K562 (cell line): ENCODE measurements at regions not wholly inside any gene's neighbourhood (a gene's known extent, or its start where the extent isn't known, plus 50 kb on each side); places are given as distances from the start of the nearest gene placed in this dataset.
A peak's percentile ranks its signal among the peaks of the same experiment; 100 is the strongest.

Experiments used
- ARID3A ChIP-seq: IDR thresholded peaks from 2 replicates; pipeline ENCODE4 v1.6.1; 2012; ENCODE audit warnings: low read depth, low read length, improper control_type of control experiment, borderline replicate concordance
- BACH1 ChIP-seq: fragments of 200-800 bp; sonication (Bioruptor generic); IDR thresholded peaks from 2 replicates; pipeline ENCODE4 v1.6.1; 2016; ENCODE audit warnings: missing genetic modification characterization, missing compliant biosample characterization
- CREB5 ChIP-seq: fragments of 250-450 bp; sonication (Bioruptor Pico); IDR thresholded peaks from 2 replicates; pipeline ENCODE4 v1.5.0; 2020; ENCODE audit warnings: mild to moderate bottlenecking
- FOXM1 ChIP-seq, 2 experiments: fragments of 450-650 bp in 1 of 2; sonication (generic) in 1 of 2; formaldehyde crosslinking in 1 of 2; IDR thresholded peaks; 2 replicates each; pipeline versions ENCODE4 v1.6.1 to v1.9.0; 2017 to 2022; ENCODE audit warnings: low read depth in 2 of 2, mild to moderate bottlenecking in 2 of 2, missing genetic modification reagents in 1 of 2, moderate library complexity in 1 of 2
- GATAD2B ChIP-seq: fragments of 450-650 bp; IDR thresholded peaks from 2 replicates; pipeline ENCODE4 v1.6.1; 2017; ENCODE audit warnings: mild to moderate bottlenecking, borderline replicate concordance
- HDAC2 ChIP-seq: fragments of 450-650 bp; IDR thresholded peaks from 2 replicates; pipeline ENCODE4 v1.6.1; 2016; ENCODE audit warnings: mild to moderate bottlenecking
- HDAC3 ChIP-seq: fragments of 450-650 bp; IDR thresholded peaks from 2 replicates; pipeline ENCODE4 v1.6.1; 2018; ENCODE audit warnings: borderline replicate concordance, mild to moderate bottlenecking, moderate library complexity; ENCODE audit not compliant: partially characterized antibody
- HDAC6 ChIP-seq: IDR thresholded peaks from 2 replicates; pipeline ENCODE4 v1.6.1; 2012; ENCODE audit warnings: low read depth, mild to moderate bottlenecking, control low read depth, inconsistent platforms, low read length, moderate library complexity
- HNRNPK ChIP-seq: fragments of 200-400 bp; formaldehyde crosslinking; IDR thresholded peaks from one replicate; pipeline ENCODE4 v1.6.1; 2018; ENCODE audit warnings: mild to moderate bottlenecking, low read depth, low read length; ENCODE audit not compliant: poor library complexity, severe bottlenecking
- KLF6 ChIP-seq: fragments of 250-450 bp; sonication (Bioruptor Pico); IDR thresholded peaks from 2 replicates; pipeline ENCODE4 v1.4.0; 2020; ENCODE audit warnings: mild to moderate bottlenecking, moderate library complexity, borderline replicate concordance
- MCM7 ChIP-seq, 2 experiments: fragments of 450-650 bp; IDR thresholded peaks; 2 replicates each; pipeline ENCODE4 v1.6.1; 2016 to 2018
- NELFE ChIP-seq: IDR thresholded peaks from 2 replicates; pipeline ENCODE4 v1.6.1; 2011; ENCODE audit warnings: mild to moderate bottlenecking; ENCODE audit not compliant: insufficient read depth, insufficient read length
- OTX1 ChIP-seq: fragments of 450-650 bp; formaldehyde crosslinking; IDR thresholded peaks from 2 replicates; pipeline ENCODE4 v1.4.0; 2022; ENCODE audit warnings: mild to moderate bottlenecking
- TBP ChIP-seq: optimal IDR thresholded peaks from 2 replicates; pipeline ENCODE3; 2011; ENCODE audit warnings: low read depth, low read length, improper control_type of control experiment
- TRIM28 ChIP-seq: fragments of 450-650 bp; IDR thresholded peaks from 2 replicates; pipeline ENCODE4 v1.6.1; 2017
- ZBED1 ChIP-seq: IDR thresholded peaks from 2 replicates; pipeline ENCODE4 v1.6.1; 2014
- ZBTB7A ChIP-seq: IDR thresholded peaks from 2 replicates; pipeline ENCODE4 v1.6.1; 2011; ENCODE audit warnings: low read depth, mild to moderate bottlenecking, low read length, moderate library complexity, borderline replicate concordance; ENCODE audit not compliant: control insufficient read depth
- ZFP91 ChIP-seq: sonication (generic); formaldehyde crosslinking; IDR thresholded peaks from 2 replicates; pipeline ENCODE4 v1.8.0; 2022; ENCODE audit warnings: mild to moderate bottlenecking, missing genetic modification reagents
- ZNF644 ChIP-seq: fragments of 200-800 bp; sonication (Bioruptor generic); IDR thresholded peaks from 2 replicates; pipeline ENCODE4 v1.6.1; 2016; ENCODE audit warnings: low read depth, missing genetic modification characterization, missing compliant biosample characterization
- ZNF778 ChIP-seq: fragments of 450-650 bp; formaldehyde crosslinking; IDR thresholded peaks from 2 replicates; pipeline ENCODE4 v1.4.0; 2020; ENCODE audit warnings: mild to moderate bottlenecking, moderate library complexity
- ZSCAN29 ChIP-seq: fragments of 450-650 bp; IDR thresholded peaks from 2 replicates; pipeline ENCODE4 v1.6.1; 2017

GRCh38 chr12:46661110-46661845 is 164.5 kb downstream of the SLC38A4 start (continued):
- no peak for TF ChIP-seq FOXM1 (IDR thresholded peaks at IDR 0.05; ENCODE audit: low read depth)
- no peak for TF ChIP-seq FOXM1 (CRISPR knock-in tag; IDR thresholded peaks at IDR 0.05; ENCODE audit: low read depth)
- no peak for TF ChIP-seq HDAC6
- no peak for TF ChIP-seq TRIM28
- no peak for TF ChIP-seq HNRNPK
- TF ChIP-seq OTX1 (CRISPR knock-in tag): no peak
- no peak for TF ChIP-seq ZNF778 (CRISPR knock-in tag)
- TF ChIP-seq KLF6 (CRISPR knock-in tag): no peak
- no peak for TF ChIP-seq CREB5
- peak; percentile 23 for TF ChIP-seq TBP
- no peak for TF ChIP-seq NELFE
- TF ChIP-seq BACH1 (tag): peak; percentile 46; the same call in 1 of the 2 replicates
- no peak for TF ChIP-seq HDAC3
- TF ChIP-seq ZSCAN29: no peak
- no peak for TF ChIP-seq GATAD2B
- no peak for TF ChIP-seq ZBED1
- no peak for TF ChIP-seq ZNF644 (tag)
- no peak for TF ChIP-seq ARID3A
- no peak for TF ChIP-seq MCM7 (IDR thresholded peaks at IDR 0.05)
- TF ChIP-seq ZFP91 (CRISPR knock-in tag): no peak
- peak; percentile 53; the same call in 1 of the 2 replicates for TF ChIP-seq HDAC2
- TF ChIP-seq ZBTB7A: no peak
